DND-41 (cell line): ENCODE measurements at regions not wholly inside any gene's neighbourhood (a gene's known extent, or its start where the extent isn't known, plus 50 kb on each side); places are given as distances from the start of the nearest gene placed in this dataset.

Source experiments
- CTCF ChIP-seq: IDR thresholded peaks from 2 replicates; pipeline ENCODE4 v1.5.1; 2012; ENCODE audit warnings: borderline replicate concordance, low read length, moderate library complexity, mild to moderate bottlenecking; ENCODE audit not compliant: poor library complexity, severe bottlenecking; ENCODE audit errors: extremely low read depth
- EZH2 ChIP-seq: IDR thresholded peaks from 3 replicates; pipeline ENCODE4 v1.6.1; 2012; ENCODE audit warnings: borderline replicate concordance, low read depth, mild to moderate bottlenecking, moderate library complexity, low read length, inconsistent platforms; ENCODE audit not compliant: severe bottlenecking

- TF ChIP-seq CTCF (no peak), EZH2 (no peak)
These were observed 108.2 kb upstream of the SLC38A2 start for GRCh38 chr12:46480724-46481123.
